Peyer's patch (tissue), 4 donors: ENCODE measurements at regions not wholly inside any gene's neighbourhood (a gene's known extent, or its start where the extent isn't known, plus 50 kb on each side); places are given as distances from the start of the nearest gene placed in this dataset.

Experiments used
- CTCF ChIP-seq, 6 experiments: fragments of 450-650 bp in 4 of 6; fragments of 200-600 bp in 2 of 6; sonication (generic) in 1 of 6; IDR thresholded peaks; one replicate each; pipeline ENCODE4 v1.5.1; 2017 to 2019; ENCODE audit warnings: antibody characterized with exemption in 6 of 6, mild to moderate bottlenecking in 3 of 6, moderate library complexity in 1 of 6
- POLR2A ChIP-seq, 2 donors: fragments of 450-650 bp; IDR thresholded peaks; one replicate each; pipeline ENCODE4 v1.5.1; 2017; ENCODE audit warnings: antibody characterized with exemption in 2 of 2, mild to moderate bottlenecking in 2 of 2, moderate library complexity in 2 of 2

- TF ChIP-seq CTCF (IDR thresholded peaks at IDR 0.05) (no peak), POLR2A (IDR thresholded peaks at IDR 0.05) (no peak)
These were observed 632.7 kb downstream of the TLR4 start for GRCh38 chr9:118336943-118337330.
